HepG2 (cell line): ENCODE measurements at regions not wholly inside any gene's neighbourhood (a gene's known extent, or its start where the extent isn't known, plus 50 kb on each side); places are given as distances from the start of the nearest gene placed in this dataset.

Experiments
- ATAC-seq: fragments of 200-7000 bp; cut with Tn5 transposase; 3 replicates; pipeline ENCODE4 v1.9.1; 2020; ENCODE audit warnings: mild to moderate bottlenecking, moderate library complexity
- BruUV-seq: library from RNA; stranded (reverse); fragments of 400-500 nt; replicated peaks from 2 replicates; lab custom pipeline; 2021; lab: Mats Ljungman, UMichigan
- CTCF ChIA-PET: fragments of 300-600 bp; formaldehyde crosslinking; extraction: SDS; loops from one replicate; lab custom pipeline; 2021; ENCODE audit warnings: low total read pairs, inconsistent platforms, low intra/inter-chr PET ratio; lab: Yijun Ruan, JAX
- POLR2A ChIA-PET: fragments of 350-600 bp; sonication (Branson Sonifier 250); formaldehyde crosslinking; loops from one replicate; lab custom pipeline; 2020; ENCODE audit warnings: antibody characterized with exemption, inconsistent platforms; lab: Yijun Ruan, JAX
- DNase-seq: peaks from one replicate; pipeline ENCODE4 v3.0.0-alpha.2; 2015; ENCODE audit warnings: low spot score
- FAIRE-seq: peaks from 3 replicates; lab custom pipeline; 2011; peaks lifted over from hg19 to GRCh38; lab: Jason Lieb, UNC
- H2AFZ ChIP-seq: one replicate; pipeline ENCODE4 v1.6.1; 2011; ENCODE audit warnings: low read length, inconsistent platforms
- H3K27ac ChIP-seq: fragments of 300-600 bp; 3 replicates; pipeline ENCODE4 v1.8.0; 2011; ENCODE audit warnings: mixed run types, mild to moderate bottlenecking, mixed read lengths, low read length, inconsistent platforms; ENCODE audit not compliant: insufficient read depth; ENCODE audit errors: extremely low read length
- H3K27me3 ChIP-seq, 2 experiments: fragments of 200-600 bp in 1 of 2; 2 replicates in 1 of 2; 3 replicates in 1 of 2; pipeline versions ENCODE4 v1.6.0 to v1.8.0; 2011; ENCODE audit warnings: low read length in 2 of 2, mild to moderate bottlenecking in 2 of 2, moderate library complexity in 2 of 2, inconsistent platforms in 1 of 2; ENCODE audit not compliant: insufficient read depth in 2 of 2, control insufficient read depth in 1 of 2
- H3K36me3 ChIP-seq, 2 experiments: fragments of 200-600 bp in 1 of 2; replicated peaks in 1 of 2; 2 replicates in 1 of 2; 3 replicates in 1 of 2; pipeline versions ENCODE4 v1.5.1 to v1.8.0; 2011; ENCODE audit warnings: low read length in 2 of 2, inconsistent platforms in 1 of 2; ENCODE audit not compliant: insufficient read depth in 2 of 2, control insufficient read depth in 1 of 2
- H3K4me1 ChIP-seq: 2 replicates; pipeline ENCODE4 v1.5.1; 2012; ENCODE audit warnings: low read length, inconsistent platforms; ENCODE audit not compliant: insufficient read depth
- H3K4me2 ChIP-seq: 2 replicates; pipeline ENCODE4 v1.6.0; 2011; ENCODE audit warnings: low read depth, low read length, inconsistent platforms
- H3K4me3 ChIP-seq, 3 experiments: fragments of 200-600 bp in 1 of 3; sonication (generic), shearing (Covaris generic) in 1 of 3; replicated peaks in 1 of 3; 2 replicates each; pipeline ENCODE4 v1.5.1; 2011 to 2016; ENCODE audit warnings: low read length in 3 of 3, inconsistent platforms in 2 of 3, low read depth in 2 of 3, mild to moderate bottlenecking in 2 of 3, control low read depth in 1 of 3, mixed read lengths in 1 of 3; ENCODE audit not compliant: insufficient read depth in 1 of 3
- H3K79me2 ChIP-seq: one replicate; pipeline ENCODE4 v1.6.1; 2011; ENCODE audit warnings: low read length, inconsistent platforms; ENCODE audit not compliant: insufficient read depth
- H3K9ac ChIP-seq: 2 replicates; pipeline ENCODE4 v1.6.0; 2011; ENCODE audit warnings: mild to moderate bottlenecking, low read depth, low read length, inconsistent platforms; ENCODE audit not compliant: insufficient read depth
- H3K9me3 ChIP-seq: 2 replicates; pipeline ENCODE4 v1.5.1; 2012; ENCODE audit warnings: mild to moderate bottlenecking, low read length
- H4K20me1 ChIP-seq: 2 replicates; pipeline ENCODE4 v1.6.0; 2011; ENCODE audit warnings: inconsistent platforms, mild to moderate bottlenecking, low read length, moderate library complexity; ENCODE audit not compliant: insufficient read depth
- STAG1 ChIP-seq: sonication (generic); formaldehyde crosslinking; IDR thresholded peaks from 2 replicates; pipeline ENCODE4 v1.4.0; 2020; ENCODE audit warnings: missing genetic modification reagents
- ZNF704 ChIP-seq: sonication (generic); formaldehyde crosslinking; IDR thresholded peaks from 2 replicates; pipeline ENCODE4 v1.8.1; 2023; ENCODE audit warnings: mild to moderate bottlenecking, inconsistent platforms, moderate library complexity, missing genetic modification reagents, borderline replicate concordance
- ZNF775 ChIP-seq: sonication (generic); formaldehyde crosslinking; IDR thresholded peaks from 2 replicates; pipeline ENCODE4 v1.4.0; 2020; ENCODE audit warnings: missing genetic modification reagents, mild to moderate bottlenecking, moderate library complexity, borderline replicate concordance
- WGBS: methylation state at CpG from one replicate; pipeline ENCODE4 v1.1.6; 2017; ENCODE audit warnings: low lambda C conversion rate; 5-methylcytosine and 5-hydroxymethylcytosine counted together
- in situ Hi-C: cut with HindIII; loops from 2 replicates; pipeline ENCODE4 v1.10.0; 2017; ENCODE audit warnings: low pct_unique_long_range_greater_than_20kb; ENCODE audit not compliant: extremely low pct_ligation_motif_present
- intact Hi-C: fragments of 100-400 bp; cut with micrococcal nuclease; formaldehyde crosslinking; loops from one replicate; pipeline ENCODE4 v1.10.0; 2022; ENCODE audit not compliant: unreplicated experiment
- TF ChIP-seq, protein P1 (sequence below): sonication (generic); formaldehyde crosslinking; IDR thresholded peaks from 2 replicates; pipeline ENCODE4 v1.8.0; 2022; ENCODE audit warnings: missing genetic modification reagents, mild to moderate bottlenecking, inconsistent platforms, borderline replicate concordance
- TF ChIP-seq, protein P2 (sequence below): sonication (generic); formaldehyde crosslinking; IDR thresholded peaks from 2 replicates; pipeline ENCODE4 v1.5.1; 2020; ENCODE audit warnings: missing genetic modification reagents, mild to moderate bottlenecking, borderline replicate concordance
- TF ChIP-seq, protein P3 (sequence below): sonication (generic); formaldehyde crosslinking; IDR thresholded peaks from 2 replicates; pipeline ENCODE4 v1.4.0; 2020; ENCODE audit warnings: missing genetic modification reagents, borderline replicate concordance
- TF ChIP-seq, protein P4 (sequence below): sonication (generic); formaldehyde crosslinking; conservative IDR thresholded peaks from 2 replicates; pipeline ENCODE4 v1.8.0; 2022; ENCODE audit warnings: low read depth, missing genetic modification reagents

DNA sequence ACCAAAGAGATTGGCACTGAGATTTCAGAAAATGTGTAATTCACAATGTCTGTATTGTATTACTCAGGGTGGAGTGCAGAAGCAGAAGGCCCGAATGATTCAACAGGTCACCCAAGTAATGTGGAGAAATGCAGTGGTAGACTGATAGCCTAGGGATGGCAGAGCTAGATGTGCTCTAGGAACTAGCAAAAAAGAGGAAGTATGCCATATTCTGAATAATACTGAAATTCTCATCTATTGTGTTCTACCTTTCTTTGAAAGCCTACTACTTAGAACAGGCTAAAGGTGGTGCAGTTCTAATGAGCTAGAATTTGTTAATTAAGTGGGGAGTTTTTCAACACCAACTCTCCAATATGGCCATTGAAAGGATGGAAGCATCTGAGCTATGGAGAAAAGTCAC, 1449.8 kb upstream of the MIR17HG start:
- no peak overlapping the region for H3K27ac ChIP-seq
- ChIA-PET CTCF (no interaction called here), POLR2A (no interaction called here)
- H3K9me3 ChIP-seq = no peaks in the 10 kb centered on the region
- no peaks in the 10 kb centered on the region for H3K27me3 ChIP-seq
- ATAC-seq (no peak), FAIRE-seq (no peak), DNase-seq (no peak)
- H3K79me2 ChIP-seq = no peaks in the 10 kb centered on the region
- BruUV-seq = no TSS peak
- peaks cover 36% of the 10 kb centered on the region for H3K4me1 ChIP-seq
- H3K9ac ChIP-seq = no peak overlapping the region
- H3K4me3 ChIP-seq = no peak overlapping the region
- in situ Hi-C loops (no loop called here), intact Hi-C loops (loop anchor here (2.0 kb wide), 1 partner anchor 27 kb away; no protein-coding TSS in a partner anchor)
- WGBS = 29% methylated on average over 1 of the region's 1 CpG
- H3K4me2 ChIP-seq = no peak overlapping the region
- TF ChIP-seq ZNF704 = no peak
- no peak for TF ChIP-seq ZNF775 (CRISPR knock-in tag)
- TF ChIP-seq, protein P1, sequence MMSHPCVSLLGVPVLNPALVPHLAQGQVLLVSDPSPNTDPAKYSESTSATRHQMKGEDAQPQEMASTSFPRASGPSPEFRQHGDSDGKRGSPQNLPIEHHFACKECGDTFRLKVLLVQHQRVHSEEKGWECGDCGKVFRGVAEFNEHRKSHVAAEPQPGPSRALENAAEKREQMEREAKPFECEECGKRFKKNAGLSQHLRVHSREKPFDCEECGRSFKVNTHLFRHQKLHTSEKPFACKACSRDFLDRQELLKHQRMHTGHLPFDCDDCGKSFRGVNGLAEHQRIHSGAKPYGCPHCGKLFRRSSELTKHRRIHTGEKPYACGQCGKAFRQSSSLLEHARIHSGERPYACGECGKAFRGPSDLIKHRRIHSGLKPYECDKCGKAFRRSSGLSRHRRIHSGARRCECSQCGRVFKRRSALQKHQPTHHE (CRISPR knock-in tag) = no peak
- TF ChIP-seq, protein P2, sequence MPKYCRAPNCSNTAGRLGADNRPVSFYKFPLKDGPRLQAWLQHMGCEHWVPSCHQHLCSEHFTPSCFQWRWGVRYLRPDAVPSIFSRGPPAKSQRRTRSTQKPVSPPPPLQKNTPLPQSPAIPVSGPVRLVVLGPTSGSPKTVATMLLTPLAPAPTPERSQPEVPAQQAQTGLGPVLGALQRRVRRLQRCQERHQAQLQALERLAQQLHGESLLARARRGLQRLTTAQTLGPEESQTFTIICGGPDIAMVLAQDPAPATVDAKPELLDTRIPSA = no peak
- TF ChIP-seq, protein P3, sequence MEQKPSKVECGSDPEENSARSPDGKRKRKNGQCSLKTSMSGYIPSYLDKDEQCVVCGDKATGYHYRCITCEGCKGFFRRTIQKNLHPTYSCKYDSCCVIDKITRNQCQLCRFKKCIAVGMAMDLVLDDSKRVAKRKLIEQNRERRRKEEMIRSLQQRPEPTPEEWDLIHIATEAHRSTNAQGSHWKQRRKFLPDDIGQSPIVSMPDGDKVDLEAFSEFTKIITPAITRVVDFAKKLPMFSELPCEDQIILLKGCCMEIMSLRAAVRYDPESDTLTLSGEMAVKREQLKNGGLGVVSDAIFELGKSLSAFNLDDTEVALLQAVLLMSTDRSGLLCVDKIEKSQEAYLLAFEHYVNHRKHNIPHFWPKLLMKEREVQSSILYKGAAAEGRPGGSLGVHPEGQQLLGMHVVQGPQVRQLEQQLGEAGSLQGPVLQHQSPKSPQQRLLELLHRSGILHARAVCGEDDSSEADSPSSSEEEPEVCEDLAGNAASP (CRISPR knock-in tag) = no peak
- no peak for TF ChIP-seq STAG1 (CRISPR knock-in tag)
- TF ChIP-seq, protein P4, sequence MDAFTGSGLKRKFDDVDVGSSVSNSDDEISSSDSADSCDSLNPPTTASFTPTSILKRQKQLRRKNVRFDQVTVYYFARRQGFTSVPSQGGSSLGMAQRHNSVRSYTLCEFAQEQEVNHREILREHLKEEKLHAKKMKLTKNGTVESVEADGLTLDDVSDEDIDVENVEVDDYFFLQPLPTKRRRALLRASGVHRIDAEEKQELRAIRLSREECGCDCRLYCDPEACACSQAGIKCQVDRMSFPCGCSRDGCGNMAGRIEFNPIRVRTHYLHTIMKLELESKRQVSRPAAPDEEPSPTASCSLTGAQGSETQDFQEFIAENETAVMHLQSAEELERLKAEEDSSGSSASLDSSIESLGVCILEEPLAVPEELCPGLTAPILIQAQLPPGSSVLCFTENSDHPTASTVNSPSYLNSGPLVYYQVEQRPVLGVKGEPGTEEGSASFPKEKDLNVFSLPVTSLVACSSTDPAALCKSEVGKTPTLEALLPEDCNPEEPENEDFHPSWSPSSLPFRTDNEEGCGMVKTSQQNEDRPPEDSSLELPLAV (CRISPR knock-in tag) = no peak
- H4K20me1 ChIP-seq = no peaks in the 10 kb centered on the region
- H2AFZ ChIP-seq = no peak overlapping the region
- no peaks in the 10 kb centered on the region for H3K36me3 ChIP-seq
